ENCODE measurements at regions not wholly inside any gene's neighbourhood (a gene's known extent, or its start where the extent isn't known, plus 50 kb on each side); places are given as distances from the start of the nearest gene placed in this dataset.

- TF ChIP-seq CTCF (optimal IDR thresholded peaks at IDR 0.05 in 1 of 3, IDR thresholded peaks at IDR 0.05 in 1 of 3, conservative IDR thresholded peaks at IDR 0.05 in 1 of 3; ENCODE audit: extremely low read depth in 1 of 3, insufficient read depth in 2 of 3, low read length in 3 of 3) (no peak), EZH2 (IDR thresholded peaks at IDR 0.05; ENCODE audit: low read length) (no peak)
Measured at GRCh38 chr7:119123326-119123725, 898.8 kb downstream of the ANKRD7 start.

Data from keratinocyte (primary cell).